ENCODE measurements at regions not wholly inside any gene's neighbourhood (a gene's known extent, or its start where the extent isn't known, plus 50 kb on each side); places are given as distances from the start of the nearest gene placed in this dataset.

- no peak for TF ChIP-seq EZH2 (IDR thresholded peaks at IDR 0.05; ENCODE audit: borderline replicate concordance)
- TF ChIP-seq CTCF (IDR thresholded peaks at IDR 0.05; ENCODE audit: poor library complexity), result no peak
Observed at GRCh38 chr13:97117388-97117910, 104.7 kb upstream of the MBNL2 start.

All from hepatocyte (in vitro differentiated cells).